ENCODE measurements at regions not wholly inside any gene's neighbourhood (a gene's known extent, or its start where the extent isn't known, plus 50 kb on each side); places are given as distances from the start of the nearest gene placed in this dataset.

- TF ChIP-seq CHD7 (IDR thresholded peaks at IDR 0.05; ENCODE audit: insufficient replicate concordance, low read length), result no peak
- TF ChIP-seq JUND (IDR thresholded peaks at IDR 0.05; ENCODE audit: low read length), result no peak
- TF ChIP-seq TCF12 (IDR thresholded peaks at IDR 0.05; ENCODE audit: low read depth, low read length), result no peak
- no peak for TF ChIP-seq GABPA (IDR thresholded peaks at IDR 0.05; ENCODE audit: borderline replicate concordance, insufficient read depth, low read length)
Measured at GRCh38 chr2:120488531-120488930, 142.6 kb downstream of the INHBB start (continued).
